ENCODE measurements at regions not wholly inside any gene's neighbourhood (a gene's known extent, or its start where the extent isn't known, plus 50 kb on each side); places are given as distances from the start of the nearest gene placed in this dataset.

DNA sequence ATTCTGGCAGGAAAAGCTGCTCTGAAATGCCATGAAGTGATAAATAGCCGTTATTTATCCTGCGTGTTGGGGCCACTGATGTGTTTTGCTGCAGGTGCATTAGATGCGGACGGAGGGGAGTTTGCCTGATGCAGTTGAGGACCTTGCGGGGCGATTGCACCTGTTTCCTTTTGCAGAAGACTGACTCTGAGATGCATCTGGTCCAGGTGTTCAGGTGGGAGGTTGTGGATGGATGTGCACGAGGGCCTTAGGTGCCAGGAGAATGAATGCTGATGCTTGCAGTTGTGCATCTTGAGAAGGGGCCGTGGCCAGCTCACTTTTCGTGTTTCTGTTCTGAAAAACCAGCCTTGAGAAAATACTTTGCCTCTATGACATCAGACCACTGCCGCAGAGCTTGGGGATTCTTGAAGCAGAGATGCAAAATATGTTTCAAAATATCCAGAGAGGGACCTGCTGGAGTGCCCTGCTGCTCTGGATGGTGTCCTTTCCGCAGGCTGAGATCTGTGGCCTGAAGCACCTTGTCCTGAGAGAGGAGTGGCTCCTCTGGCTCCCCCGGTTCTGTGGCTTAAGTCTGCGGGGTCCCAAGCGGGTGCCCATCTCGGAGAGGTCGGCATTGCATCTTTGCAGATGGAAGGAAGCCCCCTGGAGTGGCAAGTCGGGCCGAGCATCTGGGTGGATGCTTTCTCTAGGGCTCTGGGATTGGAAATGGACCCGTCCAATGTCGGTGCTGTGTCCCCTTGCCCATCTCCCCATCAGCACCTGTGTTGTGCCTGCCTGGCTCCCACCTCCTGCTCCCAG, 1031.1 kb downstream of the TBC1D22A start:
- DNase-seq (ENCODE audit: low spot score) = no peak

DNA sequence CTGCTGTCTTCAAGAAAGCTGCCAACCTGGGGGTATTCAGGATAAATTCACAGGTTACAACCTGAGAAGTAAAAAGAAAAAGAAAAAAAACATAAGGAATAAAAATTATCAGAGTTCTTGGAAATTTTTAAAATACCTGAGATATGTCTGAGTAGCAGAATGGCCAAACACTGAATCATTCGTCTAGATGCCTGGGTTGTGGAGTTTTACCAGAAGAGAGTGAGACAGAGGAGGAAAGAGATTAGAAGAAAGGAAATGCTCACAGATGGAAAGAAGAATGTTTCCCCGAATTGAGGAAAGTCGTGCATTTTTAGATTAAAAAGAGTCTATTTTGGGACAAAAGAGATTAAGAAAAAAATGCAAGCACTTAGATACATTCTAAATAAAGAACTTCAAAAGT, 1026.7 kb downstream of the TBC1D22A start:
- DNase-seq (ENCODE audit: low spot score) = no peak

GRCh38 chr22:47788461-47788860, 1026.0 kb downstream of the TBC1D22A start:
- DNase-seq (ENCODE audit: low spot score) = no peak

GRCh38 chr22:47787501-47788227, 1025.2 kb downstream of the TBC1D22A start:
- no peak for DNase-seq (ENCODE audit: low spot score)

GRCh38 chr22:47786650-47787290, 1024.3 kb downstream of the TBC1D22A start:
- no peak for DNase-seq (ENCODE audit: low spot score)

DNA sequence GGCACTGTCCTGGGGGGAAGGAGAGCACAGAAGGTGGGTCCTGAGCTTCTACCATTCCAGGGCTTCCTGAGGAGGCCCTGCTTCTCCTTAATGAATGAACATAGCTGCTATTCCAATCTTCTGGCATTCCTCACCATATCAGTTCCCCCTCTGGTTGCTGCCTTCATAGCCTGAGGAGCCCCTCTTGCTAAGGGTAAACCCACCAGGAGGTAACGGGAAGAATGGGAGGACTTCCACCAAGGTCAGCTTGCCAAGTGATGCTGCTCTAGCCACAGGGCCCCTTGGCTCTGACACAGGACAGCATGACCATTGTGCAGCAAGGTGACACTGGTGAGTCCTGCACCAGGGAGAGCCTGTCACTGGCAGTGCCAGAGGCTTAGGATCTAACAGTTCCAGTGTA, 1022.5 kb downstream of the TBC1D22A start:
- DNase-seq (ENCODE audit: low spot score) = no peak

- DNase-seq (ENCODE audit: low spot score) = no peak
Measured at GRCh38 chr22:47784367-47784983, 1022.0 kb downstream of the TBC1D22A start.

- no peak for DNase-seq (ENCODE audit: low spot score)
Measured at GRCh38 chr22:47783433-47784366, 1021.2 kb downstream of the TBC1D22A start.

DNA sequence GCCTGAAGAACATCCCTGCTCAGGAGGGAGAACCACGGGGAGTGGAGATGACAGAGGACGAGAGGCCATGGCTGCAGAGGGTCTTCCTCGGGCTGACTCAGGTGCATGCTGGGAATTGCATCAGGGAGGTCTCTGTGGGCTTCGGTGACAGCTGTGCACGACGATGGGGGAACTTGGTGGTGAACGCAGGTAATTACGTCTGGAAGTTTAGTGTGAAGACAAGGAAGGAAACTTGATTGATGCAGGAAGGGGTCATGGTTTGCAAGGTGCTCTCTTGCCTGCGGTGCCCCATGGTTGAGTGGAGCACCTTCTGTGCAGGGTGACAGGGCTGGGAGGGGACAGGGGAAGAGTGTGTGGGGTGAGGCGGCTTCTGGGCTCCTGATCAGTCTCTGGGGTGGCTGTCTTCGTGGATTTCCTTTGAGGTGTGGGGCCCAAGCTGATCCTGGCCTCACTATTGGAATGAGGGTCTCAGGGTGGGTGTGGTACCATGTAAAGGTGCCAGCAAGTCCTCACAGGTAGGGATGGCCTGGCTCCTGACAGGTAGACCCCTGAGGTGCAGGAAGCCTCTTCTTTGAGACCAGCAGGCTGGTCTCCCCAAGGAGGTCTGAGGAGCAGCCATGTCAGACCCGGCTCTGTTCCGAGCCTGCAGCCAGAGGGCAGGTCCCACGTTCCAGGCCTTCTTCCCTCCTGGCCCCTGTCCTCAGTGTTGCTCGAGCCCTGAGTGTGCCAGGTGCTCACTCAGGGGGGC, 1020.1 kb downstream of the TBC1D22A start:
- DNase-seq (ENCODE audit: low spot score) = no peak

- no peak for DNase-seq (ENCODE audit: low spot score)
Measured at GRCh38 chr22:47781427-47782111, 1019.1 kb downstream of the TBC1D22A start.

- DNase-seq (ENCODE audit: low spot score) = no peak
Measured at GRCh38 chr22:47781024-47781423, 1018.6 kb downstream of the TBC1D22A start.

DNA sequence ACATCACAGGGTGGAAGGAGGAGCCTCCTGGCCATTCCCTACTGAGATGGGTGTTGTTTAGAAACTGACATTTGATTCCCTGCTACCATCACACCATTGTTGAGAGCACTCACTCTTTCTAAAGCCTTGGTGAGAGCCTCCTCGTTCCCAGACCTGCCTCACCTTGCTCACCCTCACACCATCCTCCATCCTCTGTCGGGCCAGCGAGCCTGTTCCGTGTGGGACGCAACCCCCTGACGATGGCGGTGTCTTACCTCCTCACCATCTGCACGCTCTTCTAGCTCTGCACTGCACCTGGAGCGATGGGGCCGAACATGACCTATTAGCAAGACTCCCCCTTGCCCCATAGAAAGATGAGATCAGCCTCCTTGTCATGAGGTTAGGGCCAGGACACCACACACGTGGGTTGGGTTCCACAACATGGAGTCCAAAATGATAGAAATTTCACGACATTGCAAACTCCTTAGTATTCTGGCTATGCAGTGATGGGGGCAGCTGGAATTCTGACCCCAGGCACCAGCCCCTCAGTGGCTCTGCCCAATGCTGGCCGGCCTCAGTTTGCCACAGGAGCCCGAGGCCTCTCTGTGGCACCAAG, 1017.9 kb downstream of the TBC1D22A start:
- DNase-seq (ENCODE audit: low spot score) = no peak

GRCh38 chr22:47779474-47779873, 1017.0 kb downstream of the TBC1D22A start:
- no peak for DNase-seq (ENCODE audit: low spot score)

DNA sequence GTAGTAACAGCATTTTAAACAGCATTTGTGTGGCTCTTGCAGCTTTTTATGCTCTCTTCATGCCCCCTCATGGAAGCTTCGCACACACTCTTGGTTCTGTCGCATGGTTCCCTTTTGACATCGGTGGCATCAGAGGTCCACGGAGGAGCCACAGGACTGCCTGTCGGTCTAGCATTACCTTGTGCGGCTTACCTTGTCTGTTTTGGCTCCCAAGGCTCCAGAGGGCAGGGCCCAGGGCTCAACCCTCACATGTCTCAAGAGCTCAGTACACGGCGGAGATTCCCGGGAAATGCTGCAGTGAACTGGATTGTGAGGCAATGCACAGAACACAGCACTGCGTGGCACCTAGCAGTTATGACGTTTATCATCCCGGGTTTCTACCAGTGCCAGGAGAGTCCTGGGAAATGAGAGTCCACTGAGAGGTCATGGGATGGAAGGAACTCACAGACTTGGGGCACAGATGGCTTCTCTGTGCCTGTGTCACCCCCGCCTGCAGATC, 1015.8 kb downstream of the TBC1D22A start:
- DNase-seq (ENCODE audit: low spot score) = no peak

- no peak for DNase-seq (ENCODE audit: low spot score)
Measured at GRCh38 chr22:47777426-47777825, 1015.0 kb downstream of the TBC1D22A start.

GRCh38 chr22:47776329-47776728, 1013.9 kb downstream of the TBC1D22A start:
- no peak for DNase-seq (ENCODE audit: low spot score)

DNA sequence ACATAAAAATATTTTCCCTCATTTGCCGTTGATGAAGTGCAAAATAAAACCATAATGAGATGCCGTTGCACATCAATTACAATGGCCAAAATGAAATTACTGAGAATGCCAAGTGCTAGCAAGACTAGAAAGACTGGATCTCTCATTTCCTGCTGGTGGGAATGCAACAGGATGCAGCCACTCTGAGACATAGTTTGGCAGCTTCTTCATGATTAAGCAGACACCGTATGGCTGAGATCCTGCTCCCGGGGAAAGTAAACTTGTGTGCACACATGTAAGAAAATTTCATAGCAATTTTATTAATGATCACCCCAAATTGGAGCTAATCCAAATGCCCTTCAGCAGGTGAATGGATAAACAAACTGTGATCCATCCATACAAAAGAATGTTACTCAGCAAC, 1013.2 kb downstream of the TBC1D22A start:
- DNase-seq (ENCODE audit: low spot score) = no peak

- DNase-seq (ENCODE audit: low spot score) = no peak
Measured at GRCh38 chr22:47775191-47775590, 1012.7 kb downstream of the TBC1D22A start.

DNA sequence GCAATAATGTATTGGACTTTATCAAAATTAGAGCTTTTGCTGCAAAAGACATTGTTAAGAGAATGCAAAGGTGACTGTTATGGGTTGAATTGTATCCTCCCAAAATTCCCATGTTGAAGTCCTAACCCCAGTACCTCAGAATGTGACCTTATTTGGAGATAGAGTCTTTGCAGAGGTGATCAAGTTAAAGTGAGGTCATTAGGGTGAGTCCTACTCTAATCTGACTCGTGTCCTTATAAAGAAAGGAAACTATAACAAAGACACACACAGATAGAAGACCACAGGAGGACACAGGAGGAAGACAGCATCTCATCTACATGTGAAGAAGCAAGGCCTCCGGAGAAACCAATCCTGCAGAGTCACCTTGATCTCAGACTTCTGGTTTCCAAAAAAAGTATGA, 1011.2 kb downstream of the TBC1D22A start:
- DNase-seq (ENCODE audit: low spot score) = no peak

GRCh38 chr22:47772864-47773263, 1010.4 kb downstream of the TBC1D22A start:
- DNase-seq (ENCODE audit: low spot score) = no peak

Measured in CD4-positive, alpha-beta T cell treated with Interleukin-2 at 100 ng/mL for 4 hours (primary cell).